22Rv1 (cell line): ENCODE measurements at regions not wholly inside any gene's neighbourhood (a gene's known extent, or its start where the extent isn't known, plus 50 kb on each side); places are given as distances from the start of the nearest gene placed in this dataset.

ENCODE experiments used
- H3K27ac ChIP-seq: fragments of 450-650 bp; 2 replicates; pipeline ENCODE4 v1.5.1; 2017
- ZFX ChIP-seq: fragments of 450-650 bp; IDR thresholded peaks from 2 replicates; pipeline ENCODE4 v1.6.1; 2017; ENCODE audit warnings: antibody characterized with exemption, borderline replicate concordance
- TF ChIP-seq, protein P1 (sequence below): fragments of 450-650 bp; IDR thresholded peaks from 2 replicates; pipeline ENCODE4 v1.5.1; 2017; ENCODE audit warnings: mild to moderate bottlenecking

DNA sequence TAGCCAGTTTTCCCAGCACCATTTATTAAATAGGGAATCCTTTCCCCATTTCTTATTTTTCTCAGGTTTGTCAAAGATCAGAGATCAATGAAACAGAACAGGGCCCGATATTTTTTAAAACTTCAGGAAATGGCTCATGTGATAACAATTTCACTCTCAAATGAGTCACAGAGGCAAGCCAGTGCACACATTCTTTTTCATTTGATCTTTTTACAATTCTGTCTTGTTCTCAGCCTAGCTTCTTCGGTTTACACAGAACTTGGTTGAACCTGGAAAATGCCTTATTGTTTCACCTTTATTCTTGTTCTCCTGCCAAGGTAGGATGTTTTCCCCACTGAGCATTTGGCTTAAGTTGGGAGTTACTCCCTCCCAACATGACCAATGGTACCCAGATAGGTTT lies 258.9 kb downstream of the COL12A1 start:
- no peak overlapping the region for H3K27ac ChIP-seq
- TF ChIP-seq, protein P1, sequence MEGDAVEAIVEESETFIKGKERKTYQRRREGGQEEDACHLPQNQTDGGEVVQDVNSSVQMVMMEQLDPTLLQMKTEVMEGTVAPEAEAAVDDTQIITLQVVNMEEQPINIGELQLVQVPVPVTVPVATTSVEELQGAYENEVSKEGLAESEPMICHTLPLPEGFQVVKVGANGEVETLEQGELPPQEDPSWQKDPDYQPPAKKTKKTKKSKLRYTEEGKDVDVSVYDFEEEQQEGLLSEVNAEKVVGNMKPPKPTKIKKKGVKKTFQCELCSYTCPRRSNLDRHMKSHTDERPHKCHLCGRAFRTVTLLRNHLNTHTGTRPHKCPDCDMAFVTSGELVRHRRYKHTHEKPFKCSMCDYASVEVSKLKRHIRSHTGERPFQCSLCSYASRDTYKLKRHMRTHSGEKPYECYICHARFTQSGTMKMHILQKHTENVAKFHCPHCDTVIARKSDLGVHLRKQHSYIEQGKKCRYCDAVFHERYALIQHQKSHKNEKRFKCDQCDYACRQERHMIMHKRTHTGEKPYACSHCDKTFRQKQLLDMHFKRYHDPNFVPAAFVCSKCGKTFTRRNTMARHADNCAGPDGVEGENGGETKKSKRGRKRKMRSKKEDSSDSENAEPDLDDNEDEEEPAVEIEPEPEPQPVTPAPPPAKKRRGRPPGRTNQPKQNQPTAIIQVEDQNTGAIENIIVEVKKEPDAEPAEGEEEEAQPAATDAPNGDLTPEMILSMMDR: no peak
- no peak for TF ChIP-seq ZFX

DNA sequence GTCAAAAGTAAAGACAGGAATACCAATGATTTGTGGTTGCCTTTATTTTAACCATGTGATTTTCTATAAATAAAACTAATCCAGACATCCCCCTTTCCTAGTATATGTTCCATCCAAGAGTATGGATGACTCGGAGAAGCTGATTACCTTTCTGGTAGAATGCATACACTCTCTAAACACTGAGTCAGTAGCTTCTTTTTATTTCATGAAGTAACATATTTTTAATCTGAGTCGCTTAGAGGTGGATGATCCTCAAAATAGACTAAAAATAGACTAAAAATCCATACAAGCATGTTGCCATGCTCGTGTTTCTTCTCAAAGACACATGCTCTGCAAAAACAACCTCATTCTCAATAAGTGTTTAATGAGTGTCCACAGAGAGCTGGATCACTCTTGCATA lies 263.7 kb downstream of the COL12A1 start:
- TF ChIP-seq, protein P1: no peak
- no peak for TF ChIP-seq ZFX
- no peak overlapping the region for H3K27ac ChIP-seq

DNA sequence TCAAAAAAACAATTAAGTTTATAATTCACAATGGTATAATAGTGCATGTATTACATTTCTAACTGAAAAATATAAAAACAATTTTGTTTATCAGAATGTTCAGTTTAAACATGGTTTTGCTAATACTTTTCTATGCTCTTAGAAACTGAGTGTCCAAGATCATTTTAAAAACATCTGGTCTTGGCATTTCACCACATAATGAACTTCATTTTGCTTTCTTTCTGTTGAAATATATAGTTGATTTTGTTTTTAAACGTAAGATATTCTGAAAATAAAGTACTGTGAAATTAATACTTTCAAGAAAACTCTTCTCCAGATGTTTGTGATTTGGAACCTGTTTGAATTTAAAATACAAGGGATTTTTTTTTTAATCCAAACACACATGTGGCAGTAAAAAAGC lies 264.4 kb downstream of the COL12A1 start:
- TF ChIP-seq, protein P1: no peak
- TF ChIP-seq ZFX: no peak

DNA sequence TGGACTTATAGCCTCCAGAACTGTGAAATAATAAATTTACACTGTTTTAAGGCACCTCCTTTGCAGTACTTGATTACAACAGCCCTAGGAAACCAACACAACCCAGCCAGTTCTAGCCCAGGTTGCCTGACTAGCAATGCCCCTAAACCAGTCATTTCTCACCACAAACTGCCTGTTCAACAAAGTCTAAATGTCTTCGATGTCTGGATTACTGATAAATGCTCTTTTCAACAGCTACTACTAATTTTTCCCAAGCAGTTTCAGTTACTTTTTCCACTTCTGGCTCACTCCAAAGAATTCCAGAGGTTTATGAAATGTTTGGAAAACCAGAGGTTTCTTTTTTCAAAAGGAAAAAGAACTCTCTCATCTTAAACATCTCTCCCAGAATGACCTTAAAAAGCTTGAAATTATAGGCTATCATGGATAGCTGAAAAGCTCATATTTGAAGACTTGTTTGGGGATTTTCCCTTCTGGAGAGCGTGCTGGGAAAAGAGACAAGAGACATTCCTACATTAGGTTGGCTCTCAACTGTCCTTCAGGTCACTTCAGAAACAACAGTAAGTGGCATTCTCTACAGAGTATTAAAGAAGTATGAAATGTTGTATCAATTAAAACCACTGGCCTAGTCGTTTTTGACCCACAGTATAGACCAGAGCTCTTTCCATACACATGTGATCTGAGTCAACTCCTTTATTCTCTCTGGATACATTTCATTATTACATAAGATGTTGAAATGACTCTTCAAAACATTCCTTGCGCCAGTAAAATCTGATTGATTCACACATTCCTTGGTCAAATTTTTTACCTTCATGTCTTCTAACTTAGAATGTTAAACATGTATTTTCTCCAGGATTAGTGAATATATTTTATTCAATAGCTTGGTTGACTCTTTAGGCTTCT lies 265.9 kb downstream of the COL12A1 start:
- no peak overlapping the region for H3K27ac ChIP-seq
- TF ChIP-seq, protein P1: no peak
- no peak for TF ChIP-seq ZFX

More for the DNA sequence above, 264.4 kb downstream of the COL12A1 start:
- no peak overlapping the region for H3K27ac ChIP-seq

DNA sequence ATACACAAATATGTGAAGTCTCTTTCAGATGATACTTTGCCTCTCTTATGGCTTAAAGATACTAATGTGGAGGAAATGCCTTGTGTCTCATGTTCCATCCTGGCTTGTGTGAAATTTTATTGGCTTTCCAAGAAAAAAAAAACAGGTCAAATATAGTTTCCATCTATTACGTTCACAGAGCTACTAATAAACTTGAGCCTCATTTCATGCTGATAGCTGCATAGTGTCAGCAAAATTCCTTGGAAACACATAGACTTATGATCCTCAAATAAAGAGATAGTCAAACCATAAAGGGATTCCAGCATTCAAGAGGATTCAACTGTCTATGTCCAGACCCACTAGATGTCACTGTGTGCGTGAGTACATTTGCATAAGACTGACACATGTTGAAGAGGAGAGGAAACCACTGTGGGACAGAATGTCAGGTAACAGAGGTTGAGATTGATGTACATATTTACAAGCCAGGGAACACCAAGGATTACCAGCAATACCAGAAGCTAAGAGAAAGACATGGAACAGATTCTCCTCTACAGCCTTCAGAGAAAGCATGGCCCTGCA lies 266.6 kb downstream of the COL12A1 start:
- H3K27ac ChIP-seq: no peak overlapping the region
- TF ChIP-seq, protein P1: no peak; the same call in 1 of the 2 replicates
- TF ChIP-seq ZFX: no peak

DNA sequence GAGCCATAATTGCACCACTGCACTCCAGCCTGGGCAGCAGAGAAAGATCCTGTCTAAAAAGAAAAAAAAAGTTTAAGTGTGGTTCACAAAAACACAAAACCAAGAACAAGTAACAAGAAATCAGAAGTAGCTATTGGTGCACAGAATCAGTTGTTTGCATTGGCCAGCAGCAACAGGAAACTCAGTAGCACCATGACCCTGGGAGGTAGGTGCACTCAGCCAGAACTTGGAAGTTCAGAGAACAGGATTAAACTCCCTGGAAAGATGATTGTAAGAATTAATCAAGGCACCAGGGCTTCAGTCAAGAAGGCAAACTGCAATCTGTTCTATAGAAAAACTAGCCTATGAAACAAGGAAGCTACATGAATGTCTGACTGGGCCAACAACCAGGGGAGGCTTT lies 267.9 kb downstream of the COL12A1 start:
- TF ChIP-seq ZFX: no peak
- TF ChIP-seq, protein P1: no peak
- H3K27ac ChIP-seq: no peak overlapping the region

DNA sequence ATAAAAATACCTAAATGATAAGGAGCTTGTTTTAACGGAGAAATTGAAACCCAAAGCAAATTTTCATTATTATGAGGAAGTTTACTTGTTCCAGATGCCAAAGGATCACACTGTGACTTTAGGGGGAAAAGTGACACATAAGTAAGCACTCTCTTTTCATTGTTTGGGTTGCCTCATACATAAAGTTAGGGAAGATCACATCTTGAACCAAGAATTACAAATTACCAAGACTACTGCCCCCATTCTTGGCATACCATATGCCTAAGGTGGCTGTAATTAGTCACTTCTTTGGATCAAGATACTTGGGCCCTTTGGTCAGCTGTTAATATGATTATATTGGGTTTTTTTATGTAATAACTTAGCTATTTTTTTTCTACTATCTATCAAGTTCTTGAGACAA lies 269.0 kb downstream of the COL12A1 start:
- H3K27ac ChIP-seq: no peak overlapping the region
- TF ChIP-seq, protein P1: no peak
- no peak for TF ChIP-seq ZFX
